Nucleus accumbens (tissue), 56 donors: ENCODE measurements at regions not wholly inside any gene's neighbourhood (a gene's known extent, or its start where the extent isn't known, plus 50 kb on each side); places are given as distances from the start of the nearest gene placed in this dataset.
A peak's percentile ranks its signal among the peaks of the same experiment; 100 is the strongest.
"Not testable (repeated sequence)": the region's sequence is repeated elsewhere in the genome, so short reads cannot be mapped to it uniquely, and the experiment has no call there.

Experiments
- DNase-seq, 56 donors: peaks; one replicate each; lab custom pipeline; 2025; lab: John Stamatoyannopoulos, UW

GRCh38 chr12:14201291-14201690, 164.2 kb upstream of the ATF7IP start:
- no peak for DNase-seq

GRCh38 chr12:14207905-14208551, 157.5 kb upstream of the ATF7IP start:
- DNase-seq = no peak

GRCh38 chr12:14211947-14212387, 153.5 kb upstream of the ATF7IP start:
- peak in 8 of 56 donors; percentile 1 to 50 (median 6) for DNase-seq

GRCh38 chr12:14213542-14213941, 151.9 kb upstream of the ATF7IP start:
- DNase-seq = no peak

GRCh38 chr12:14214495-14214894, 151.0 kb upstream of the ATF7IP start:
- no peak for DNase-seq

GRCh38 chr12:14215949-14216348, 149.5 kb upstream of the ATF7IP start:
- not testable (repeated sequence) for DNase-seq

- DNase-seq = no peak
These were observed 148.8 kb upstream of the ATF7IP start for GRCh38 chr12:14216405-14217294.

- DNase-seq = no peak
These were observed 146.3 kb upstream of the ATF7IP start for GRCh38 chr12:14219156-14219555.

GRCh38 chr12:14219670-14220069, 145.8 kb upstream of the ATF7IP start:
- not testable (repeated sequence) for DNase-seq

GRCh38 chr12:14225064-14225463, 140.4 kb upstream of the ATF7IP start:
- no peak for DNase-seq

- DNase-seq = not testable (repeated sequence)
These were observed 130.3 kb upstream of the ATF7IP start for GRCh38 chr12:14235176-14235575.

GRCh38 chr12:14236641-14237040, 128.8 kb upstream of the ATF7IP start:
- not testable (repeated sequence) for DNase-seq

GRCh38 chr12:14238221-14238792, 127.2 kb upstream of the ATF7IP start:
- DNase-seq = no peak

- DNase-seq = peak in 5 of 56 donors; percentile 7 to 39 (median 10)
These were observed 126.0 kb upstream of the ATF7IP start for GRCh38 chr12:14239350-14239934.

GRCh38 chr12:14239935-14240872, 125.3 kb upstream of the ATF7IP start:
- DNase-seq = no peak

GRCh38 chr12:14240873-14241220, 124.6 kb upstream of the ATF7IP start:
- DNase-seq = no peak

- DNase-seq = not testable (repeated sequence)
These were observed 122.7 kb upstream of the ATF7IP start for GRCh38 chr12:14242825-14243224.

GRCh38 chr12:14243941-14244340, 121.5 kb upstream of the ATF7IP start:
- no peak for DNase-seq

- DNase-seq = no peak
These were observed 120.4 kb upstream of the ATF7IP start for GRCh38 chr12:14244876-14245669.
